ENCODE measurements at regions not wholly inside any gene's neighbourhood (a gene's known extent, or its start where the extent isn't known, plus 50 kb on each side); places are given as distances from the start of the nearest gene placed in this dataset.

GRCh38 chr1:238119861-238120260, 229.1 kb upstream of the ZP4 start:
- TF ChIP-seq CTCF (IDR thresholded peaks at IDR 0.05) (no peak), EZH2 (IDR thresholded peaks at IDR 0.05; ENCODE audit: borderline replicate concordance, insufficient read depth, low read depth, low read length, poor library complexity, severe bottlenecking) (no peak)

All from B cell (primary cell).